ENCODE measurements at regions not wholly inside any gene's neighbourhood (a gene's known extent, or its start where the extent isn't known, plus 50 kb on each side); places are given as distances from the start of the nearest gene placed in this dataset.
"Not testable (repeated sequence)": the region's sequence is repeated elsewhere in the genome, so short reads cannot be mapped to it uniquely, and the experiment has no call there.

- no peak overlapping the region for H3K27ac ChIP-seq
- DNase-seq (no peak), ATAC-seq (no peak)
- no peaks in the 10 kb centered on the region for H3K4me1 ChIP-seq
- H3K9me3 ChIP-seq, result no peaks in the 10 kb centered on the region
- H3K27me3 ChIP-seq (ENCODE audit: insufficient read depth in 3 of 3, low read length in 2 of 3), result no peaks in the 10 kb centered on the region
- TF ChIP-seq CTCF (IDR thresholded peaks at IDR 0.05), result no peak
- no peaks in the 10 kb centered on the region for H3K36me3 ChIP-seq (ENCODE audit: insufficient read depth in 1 of 2, low read depth in 1 of 2)
- intact Hi-C loops (cut with DNase I), result no loop called here
- H3K4me3 ChIP-seq, result no peak overlapping the region
Observed at GRCh38 chr2:186384226-186384625, 101.8 kb upstream of the ZC3H15 start.

GRCh38 chr2:186385638-186386201, 100.3 kb upstream of the ZC3H15 start:
- H3K27ac ChIP-seq; ATAC-seq; H3K9me3 ChIP-seq; H3K36me3 ChIP-seq (ENCODE audit: insufficient read depth in 1 of 2, low read depth in 1 of 2); intact Hi-C loops (cut with DNase I); DNase-seq; H3K4me1 ChIP-seq; H3K4me3 ChIP-seq; H3K27me3 ChIP-seq (ENCODE audit: insufficient read depth in 3 of 3, low read length in 2 of 3): not testable (repeated sequence)
- WGBS, 3 donors, result 94 to 99% (median 95%) methylated on average over 4 of the region's 4 CpGs

- intact Hi-C loops (cut with DNase I), result no loop called here
- no peak for TF ChIP-seq CTCF (IDR thresholded peaks at IDR 0.05)
- Histone ChIP-seq H3K27me3 (ENCODE audit: insufficient read depth in 3 of 3, low read length in 2 of 3) (no peaks in the 10 kb centered on the region), H3K36me3 (ENCODE audit: insufficient read depth in 1 of 2, low read depth in 1 of 2) (no peaks in the 10 kb centered on the region), H3K4me3 (no peak overlapping the region), H3K27ac (no peak overlapping the region), H3K4me1 (no peaks in the 10 kb centered on the region), H3K9me3 (no peaks in the 10 kb centered on the region)
- DNase-seq (no peak), ATAC-seq (no peak)
- 61 to 63% (median 62%) methylated on average over 4 of the region's 4 CpGs for WGBS, 3 donors
Observed at GRCh38 chr2:186399082-186399644, 86.9 kb upstream of the ZC3H15 start.

GRCh38 chr2:186405842-186406241, 80.2 kb upstream of the ZC3H15 start:
- Histone ChIP-seq H3K36me3 (ENCODE audit: insufficient read depth in 1 of 2, low read depth in 1 of 2) (no peaks in the 10 kb centered on the region), H3K9me3 (no peaks in the 10 kb centered on the region), H3K27me3 (ENCODE audit: insufficient read depth in 3 of 3, low read length in 2 of 3) (no peaks in the 10 kb centered on the region), H3K4me3 (no peak overlapping the region), H3K4me1 (no peaks in the 10 kb centered on the region), H3K27ac (no peak overlapping the region)
- ATAC-seq (no peak), DNase-seq (no peak)
- intact Hi-C loops (cut with DNase I), result no loop called here
- TF ChIP-seq CTCF (IDR thresholded peaks at IDR 0.05), result no peak

GRCh38 chr2:186407611-186408010, 78.4 kb upstream of the ZC3H15 start:
- Histone ChIP-seq H3K9me3 (no peaks in the 10 kb centered on the region), H3K27me3 (ENCODE audit: insufficient read depth in 3 of 3, low read length in 2 of 3) (no peaks in the 10 kb centered on the region), H3K4me3 (no peak overlapping the region), H3K4me1 (no peaks in the 10 kb centered on the region), H3K27ac (no peak overlapping the region), H3K36me3 (ENCODE audit: insufficient read depth in 1 of 2, low read depth in 1 of 2) (no peaks in the 10 kb centered on the region)
- no peak for TF ChIP-seq CTCF (IDR thresholded peaks at IDR 0.05)
- DNase-seq (no peak), ATAC-seq (no peak)
- 93 to 97% (median 93%) methylated on average over 3 of the region's 3 CpGs for WGBS, 3 donors
- intact Hi-C loops (cut with DNase I), result no loop called here
